ENCODE measurements at regions not wholly inside any gene's neighbourhood (a gene's known extent, or its start where the extent isn't known, plus 50 kb on each side); places are given as distances from the start of the nearest gene placed in this dataset.

DNA sequence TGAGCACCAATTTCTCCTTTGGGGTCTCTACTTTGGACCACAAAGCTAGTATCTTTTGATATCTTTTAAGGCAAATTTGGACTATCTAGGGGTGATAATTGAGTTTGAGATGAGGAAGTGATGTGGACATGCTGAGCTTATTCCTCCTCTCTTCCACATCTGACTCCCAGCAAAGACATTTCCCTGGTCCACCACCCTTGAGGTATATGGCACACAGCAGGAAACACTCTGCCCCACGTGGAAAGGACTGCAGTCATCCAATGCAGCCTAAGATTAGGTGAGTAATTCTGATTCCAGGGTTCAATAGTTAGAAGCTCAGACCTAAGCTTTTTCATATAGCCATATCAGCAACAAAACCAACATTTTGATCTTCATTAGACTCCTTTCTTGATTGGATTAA lies 290.1 kb upstream of the CHAC2 start:
- TF ChIP-seq, protein P1, sequence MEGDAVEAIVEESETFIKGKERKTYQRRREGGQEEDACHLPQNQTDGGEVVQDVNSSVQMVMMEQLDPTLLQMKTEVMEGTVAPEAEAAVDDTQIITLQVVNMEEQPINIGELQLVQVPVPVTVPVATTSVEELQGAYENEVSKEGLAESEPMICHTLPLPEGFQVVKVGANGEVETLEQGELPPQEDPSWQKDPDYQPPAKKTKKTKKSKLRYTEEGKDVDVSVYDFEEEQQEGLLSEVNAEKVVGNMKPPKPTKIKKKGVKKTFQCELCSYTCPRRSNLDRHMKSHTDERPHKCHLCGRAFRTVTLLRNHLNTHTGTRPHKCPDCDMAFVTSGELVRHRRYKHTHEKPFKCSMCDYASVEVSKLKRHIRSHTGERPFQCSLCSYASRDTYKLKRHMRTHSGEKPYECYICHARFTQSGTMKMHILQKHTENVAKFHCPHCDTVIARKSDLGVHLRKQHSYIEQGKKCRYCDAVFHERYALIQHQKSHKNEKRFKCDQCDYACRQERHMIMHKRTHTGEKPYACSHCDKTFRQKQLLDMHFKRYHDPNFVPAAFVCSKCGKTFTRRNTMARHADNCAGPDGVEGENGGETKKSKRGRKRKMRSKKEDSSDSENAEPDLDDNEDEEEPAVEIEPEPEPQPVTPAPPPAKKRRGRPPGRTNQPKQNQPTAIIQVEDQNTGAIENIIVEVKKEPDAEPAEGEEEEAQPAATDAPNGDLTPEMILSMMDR (IDR thresholded peaks at IDR 0.05) = no peak
- DNase-seq = no peak
- peaks cover 0 to 5% of the 10 kb centered on the region in 2 donors for H3K9me3 ChIP-seq
- H3K4me3 ChIP-seq = no peak overlapping the region
- H3K4me1 ChIP-seq = no peaks in the 10 kb centered on the region
- H3K27ac ChIP-seq = no peak overlapping the region
- ATAC-seq = no peak
- intact Hi-C loops (cut with DNase I) = no loop called here
- no peaks in the 10 kb centered on the region for H3K36me3 ChIP-seq
- no peaks in the 10 kb centered on the region for H3K27me3 ChIP-seq

DNA sequence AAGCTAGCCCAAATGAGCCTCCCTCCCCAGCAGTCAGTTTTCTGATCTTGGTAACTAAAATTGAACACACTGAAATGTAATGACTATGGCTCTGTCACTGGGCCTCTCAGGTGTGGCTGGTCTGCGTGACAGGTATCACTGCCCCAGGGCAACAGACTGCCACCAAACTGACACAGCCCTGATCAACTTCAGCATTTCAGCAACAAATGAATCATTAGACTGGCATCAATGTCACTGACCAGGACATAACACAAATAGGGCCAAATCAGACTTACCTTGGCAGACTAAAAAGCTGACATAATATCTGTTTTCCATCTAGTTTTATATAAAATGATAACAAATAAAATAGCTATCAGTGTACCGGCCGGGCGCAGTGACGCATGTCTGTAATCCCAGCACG lies 290.8 kb upstream of the CHAC2 start:
- Histone ChIP-seq H3K4me1 (no peaks in the 10 kb centered on the region), H3K4me3 (no peak overlapping the region), H3K9me3 (no peaks in the 10 kb centered on the region), H3K27me3 (no peaks in the 10 kb centered on the region), H3K36me3 (no peaks in the 10 kb centered on the region), H3K27ac (no peak overlapping the region)
- TF ChIP-seq, protein P1 (IDR thresholded peaks at IDR 0.05) = no peak
- ATAC-seq (no peak), DNase-seq (no peak)
- intact Hi-C loops (cut with DNase I) = no loop called here

GRCh38 chr2:53475766-53476165 lies 291.8 kb upstream of the CHAC2 start:
- H3K9me3 ChIP-seq = no peaks in the 10 kb centered on the region
- no peaks in the 10 kb centered on the region for H3K27me3 ChIP-seq
- no peaks in the 10 kb centered on the region for H3K4me1 ChIP-seq
- H3K36me3 ChIP-seq = no peaks in the 10 kb centered on the region
- intact Hi-C loops (cut with DNase I) = no loop called here
- TF ChIP-seq, protein P1 (IDR thresholded peaks at IDR 0.05) = no peak
- DNase-seq (no peak), ATAC-seq (no peak)
- no peak overlapping the region for H3K4me3 ChIP-seq
- no peak overlapping the region for H3K27ac ChIP-seq

GRCh38 chr2:53475321-53475720 lies 292.3 kb upstream of the CHAC2 start:
- no peak for DNase-seq
- Histone ChIP-seq H3K27ac (no peak overlapping the region), H3K36me3 (no peaks in the 10 kb centered on the region), H3K4me1 (no peaks in the 10 kb centered on the region), H3K9me3 (no peaks in the 10 kb centered on the region), H3K4me3 (no peak overlapping the region), H3K27me3 (no peaks in the 10 kb centered on the region)
- intact Hi-C loops (cut with DNase I) = no loop called here
- ATAC-seq = no peak
- TF ChIP-seq, protein P1 (IDR thresholded peaks at IDR 0.05) = no peak

DNA sequence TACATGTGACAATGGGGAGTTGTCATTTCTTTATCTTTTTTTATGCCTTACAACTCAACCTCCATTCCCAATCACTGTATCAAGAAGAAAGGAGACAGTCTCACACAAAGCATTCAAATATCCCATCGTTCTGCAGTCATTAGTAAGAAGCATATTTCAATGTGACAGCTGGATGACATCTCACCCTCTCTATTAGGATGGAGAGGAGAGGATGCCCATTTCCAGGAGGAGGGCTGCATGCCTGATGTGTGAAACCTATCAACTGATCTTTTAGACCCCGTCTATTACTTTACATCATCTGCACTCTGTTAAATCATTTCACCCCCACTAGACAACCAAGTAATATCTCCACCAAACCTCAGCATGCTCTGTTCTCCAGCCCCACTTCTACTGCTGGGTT lies 292.7 kb upstream of the CHAC2 start:
- no peak for ATAC-seq
- TF ChIP-seq, protein P1 (IDR thresholded peaks at IDR 0.05) = no peak

More for the DNA sequence above, 292.7 kb upstream of the CHAC2 start:
- Histone ChIP-seq H3K4me1 (no peaks in the 10 kb centered on the region), H3K9me3 (no peaks in the 10 kb centered on the region), H3K36me3 (no peaks in the 10 kb centered on the region), H3K27ac (no peak overlapping the region), H3K4me3 (no peak overlapping the region), H3K27me3 (no peaks in the 10 kb centered on the region)
- intact Hi-C loops (cut with DNase I) = no loop called here
- DNase-seq = no peak
